GM06990 (cell line): ENCODE measurements at regions not wholly inside any gene's neighbourhood (a gene's known extent, or its start where the extent isn't known, plus 50 kb on each side); places are given as distances from the start of the nearest gene placed in this dataset.

ENCODE experiments used
- DNase-seq: peaks from one replicate; pipeline ENCODE4 v3.0.0-alpha.2; 2011; ENCODE audit not compliant: insufficient read length; ENCODE audit errors: extremely low read depth
- H3K27me3 ChIP-seq: replicated peaks from 2 replicates; pipeline ENCODE4 v1.6.0; 2011; ENCODE audit warnings: low read length; ENCODE audit not compliant: control insufficient read depth, insufficient read depth
- H3K36me3 ChIP-seq: 2 replicates; pipeline ENCODE4 v1.5.1; 2011; ENCODE audit warnings: low read length; ENCODE audit not compliant: control insufficient read depth, insufficient read depth
- H3K4me3 ChIP-seq: replicated peaks from 2 replicates; pipeline ENCODE4 v1.5.1; 2011; ENCODE audit warnings: low read depth, mild to moderate bottlenecking, control low read depth, low read length
- TF ChIP-seq, protein P1 (sequence below): IDR thresholded peaks from 2 replicates; pipeline ENCODE4 v1.5.1; 2011; ENCODE audit warnings: low read length, control low read depth, mild to moderate bottlenecking, inconsistent platforms; ENCODE audit not compliant: insufficient read depth, poor library complexity, severe bottlenecking

DNA sequence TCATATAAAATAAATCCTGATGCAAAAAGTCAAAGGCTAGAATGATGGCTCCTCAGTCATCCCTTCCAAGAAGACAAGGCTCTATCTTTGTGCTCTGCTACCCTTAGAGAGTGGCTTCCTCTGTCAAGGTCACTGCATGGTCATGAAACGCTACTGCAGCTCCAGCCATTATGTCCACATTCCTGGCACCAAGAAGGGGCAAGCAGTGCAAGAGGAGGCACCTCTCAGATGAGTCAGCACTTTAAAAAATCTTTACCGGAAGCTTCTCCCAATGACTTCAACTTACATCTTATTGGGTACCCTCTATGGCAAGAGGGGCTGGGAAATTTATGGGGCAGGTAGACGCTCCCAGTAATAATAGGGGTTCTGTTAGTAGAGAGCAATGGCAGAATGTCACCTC lies 129.5 kb upstream of the CPEB4 start:
- Histone ChIP-seq H3K36me3 (no peaks in the 10 kb centered on the region), H3K4me3 (no peak overlapping the region), H3K27me3 (no peaks in the 10 kb centered on the region)
- no peak for DNase-seq
- TF ChIP-seq, protein P1, sequence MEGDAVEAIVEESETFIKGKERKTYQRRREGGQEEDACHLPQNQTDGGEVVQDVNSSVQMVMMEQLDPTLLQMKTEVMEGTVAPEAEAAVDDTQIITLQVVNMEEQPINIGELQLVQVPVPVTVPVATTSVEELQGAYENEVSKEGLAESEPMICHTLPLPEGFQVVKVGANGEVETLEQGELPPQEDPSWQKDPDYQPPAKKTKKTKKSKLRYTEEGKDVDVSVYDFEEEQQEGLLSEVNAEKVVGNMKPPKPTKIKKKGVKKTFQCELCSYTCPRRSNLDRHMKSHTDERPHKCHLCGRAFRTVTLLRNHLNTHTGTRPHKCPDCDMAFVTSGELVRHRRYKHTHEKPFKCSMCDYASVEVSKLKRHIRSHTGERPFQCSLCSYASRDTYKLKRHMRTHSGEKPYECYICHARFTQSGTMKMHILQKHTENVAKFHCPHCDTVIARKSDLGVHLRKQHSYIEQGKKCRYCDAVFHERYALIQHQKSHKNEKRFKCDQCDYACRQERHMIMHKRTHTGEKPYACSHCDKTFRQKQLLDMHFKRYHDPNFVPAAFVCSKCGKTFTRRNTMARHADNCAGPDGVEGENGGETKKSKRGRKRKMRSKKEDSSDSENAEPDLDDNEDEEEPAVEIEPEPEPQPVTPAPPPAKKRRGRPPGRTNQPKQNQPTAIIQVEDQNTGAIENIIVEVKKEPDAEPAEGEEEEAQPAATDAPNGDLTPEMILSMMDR = no peak

DNA sequence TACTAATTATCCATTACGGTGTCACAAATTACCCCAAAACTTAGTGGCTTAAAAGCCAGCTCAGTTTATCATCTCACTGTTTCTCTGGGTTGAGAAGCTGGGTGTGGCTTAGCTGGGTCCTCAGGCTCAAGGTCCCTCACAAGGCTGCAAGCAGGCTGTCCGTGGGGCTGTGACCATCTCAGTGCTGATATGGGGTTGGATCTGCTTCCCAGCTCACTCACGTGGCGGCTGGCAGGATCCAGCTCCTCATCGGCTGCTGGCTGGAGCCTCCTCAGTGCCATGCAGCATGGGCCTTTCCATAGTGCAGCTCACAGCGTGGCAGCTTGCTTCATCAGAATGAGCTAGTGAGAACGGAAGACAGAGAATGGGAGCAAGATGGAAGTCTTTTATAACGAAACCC lies 128.5 kb upstream of the CPEB4 start:
- TF ChIP-seq, protein P1 = no peak
- no peak for DNase-seq
- H3K27me3 ChIP-seq = no peaks in the 10 kb centered on the region
- H3K4me3 ChIP-seq = no peak overlapping the region
- no peaks in the 10 kb centered on the region for H3K36me3 ChIP-seq

DNA sequence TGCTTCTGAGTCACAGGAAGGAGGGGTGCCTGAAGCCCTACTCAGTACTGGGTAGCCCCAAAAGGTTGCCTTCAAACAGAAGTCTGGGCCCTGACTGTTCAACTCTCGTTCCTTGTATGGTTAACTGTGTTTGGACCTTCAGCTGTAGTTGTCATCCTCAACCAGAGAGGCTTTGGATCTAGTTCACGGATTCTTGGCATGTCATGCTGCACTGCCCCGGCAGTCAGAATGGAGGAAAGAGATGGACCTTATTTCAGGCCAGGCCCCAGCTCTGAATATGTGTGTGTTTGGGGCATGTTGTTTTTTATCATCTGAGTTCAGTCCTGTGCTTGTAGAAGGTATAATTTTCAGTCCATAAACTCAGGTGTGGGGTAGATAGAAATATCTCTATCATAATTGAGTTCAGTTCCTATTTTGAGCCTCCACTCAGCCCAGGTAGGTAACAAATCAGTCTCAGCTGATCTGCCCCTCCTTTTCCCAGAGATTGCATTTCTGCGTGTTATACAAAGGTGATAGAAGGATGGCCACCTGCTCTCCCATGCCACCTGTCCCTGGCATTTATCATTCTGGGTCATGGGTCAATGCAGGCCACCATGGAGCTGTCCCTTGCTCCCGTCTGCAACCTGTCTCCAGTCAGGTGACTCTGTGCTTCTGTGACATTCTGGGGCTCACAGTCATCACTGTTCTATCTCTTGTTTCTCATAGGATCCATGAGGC lies 127.5 kb upstream of the CPEB4 start:
- no peaks in the 10 kb centered on the region for H3K36me3 ChIP-seq
- DNase-seq = no peak
- TF ChIP-seq, protein P1 = no peak

DNA sequence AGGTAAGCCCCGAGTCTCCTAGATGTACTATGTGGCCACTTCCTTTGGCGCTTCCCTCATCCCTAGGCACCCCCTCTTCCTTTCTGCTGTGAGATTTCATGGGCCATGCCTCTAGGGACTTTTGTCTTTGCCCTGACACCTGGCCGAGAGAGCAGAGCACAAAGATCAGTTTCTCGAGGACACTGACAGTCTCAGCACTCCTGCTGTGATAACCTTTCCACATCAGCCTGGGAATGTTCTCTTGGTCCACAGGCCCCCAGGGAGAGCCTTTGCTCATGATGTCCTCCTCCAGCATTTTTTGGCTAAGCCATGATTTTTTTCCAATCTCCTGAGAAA lies 127.0 kb upstream of the CPEB4 start:
- TF ChIP-seq, protein P1 = no peak
- Histone ChIP-seq H3K36me3 (no peaks in the 10 kb centered on the region), H3K4me3 (no peak overlapping the region), H3K27me3 (no peaks in the 10 kb centered on the region)
- no peak for DNase-seq

More for the DNA sequence above, 127.5 kb upstream of the CPEB4 start:
- Histone ChIP-seq H3K4me3 (no peak overlapping the region), H3K27me3 (no peaks in the 10 kb centered on the region)

DNA sequence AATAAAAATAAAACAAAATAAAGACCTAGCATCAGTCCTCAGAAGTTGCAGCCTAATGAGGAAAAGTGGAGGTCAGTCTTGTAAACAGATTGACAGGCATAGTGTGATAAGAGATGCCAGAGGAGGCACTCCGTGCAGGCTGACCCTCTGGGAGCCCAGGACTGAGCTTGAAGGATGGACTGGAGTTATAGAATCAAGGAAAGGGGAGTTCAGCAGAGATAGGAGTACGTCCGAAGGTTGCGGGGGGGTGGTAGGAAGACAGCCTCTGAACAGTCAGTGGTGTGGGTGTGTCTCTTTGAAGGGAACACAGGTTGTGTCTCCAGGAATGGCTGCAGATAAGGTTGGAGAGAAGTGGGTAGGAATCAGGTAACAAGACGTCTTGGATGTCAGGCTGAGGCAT lies 126.1 kb upstream of the CPEB4 start:
- Histone ChIP-seq H3K36me3 (no peaks in the 10 kb centered on the region), H3K4me3 (no peak overlapping the region), H3K27me3 (no peaks in the 10 kb centered on the region)
- TF ChIP-seq, protein P1 = no peak
- DNase-seq = no peak

DNA sequence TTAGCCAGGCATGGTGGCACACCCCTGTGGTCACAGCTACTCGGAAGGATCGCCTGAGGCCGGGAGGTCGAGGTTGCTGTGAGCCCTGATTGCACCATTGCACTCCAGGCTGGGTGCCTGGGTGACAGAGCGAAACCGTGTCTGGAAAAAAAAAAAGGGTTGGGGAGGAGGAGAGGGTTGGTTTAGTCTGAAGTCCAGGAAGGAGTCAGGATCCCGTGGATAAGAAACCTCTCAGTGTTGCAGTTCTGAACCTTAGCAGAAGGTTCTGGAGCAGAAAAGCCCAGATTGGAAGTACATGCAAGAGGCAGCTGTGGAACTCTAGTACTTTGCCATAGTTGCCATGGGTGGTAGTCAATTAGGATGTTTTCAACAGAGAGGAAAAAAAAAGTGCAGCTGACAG lies 125.2 kb upstream of the CPEB4 start:
- TF ChIP-seq, protein P1 = no peak
- no peaks in the 10 kb centered on the region for H3K36me3 ChIP-seq
- no peaks in the 10 kb centered on the region for H3K27me3 ChIP-seq
- DNase-seq = no peak
- H3K4me3 ChIP-seq = no peak overlapping the region
